GM12878 (cell line): ENCODE measurements at regions not wholly inside any gene's neighbourhood (a gene's known extent, or its start where the extent isn't known, plus 50 kb on each side); places are given as distances from the start of the nearest gene placed in this dataset.

Experiments used
- ATAC-seq: fragments of 200-7000 bp; cut with Tn5 transposase; 3 replicates; pipeline ENCODE4 v1.9.1; 2020; ENCODE audit warnings: mild to moderate bottlenecking, moderate library complexity
- BruUV-seq: library from RNA; stranded (reverse); fragments of 400-500 nt; replicated peaks from 2 replicates; lab custom pipeline; 2021; lab: Mats Ljungman, UMichigan
- CTCF ChIA-PET: fragments of 300-600 bp; sonication (Branson Sonifier 250); formaldehyde crosslinking; extraction: SDS; loops from one replicate; lab custom pipeline; 2021; ENCODE audit warnings: inconsistent platforms; lab: Yijun Ruan, JAX
- POLR2A ChIA-PET: fragments of 350-600 bp; formaldehyde crosslinking; extraction: SDS; loops from one replicate; lab custom pipeline; 2021; ENCODE audit warnings: inconsistent platforms; lab: Charles Lee
- RAD21 ChIA-PET: fragments of 300-600 bp; sonication (Branson Sonifier 250); formaldehyde crosslinking; loops from one replicate; lab custom pipeline; 2023; ENCODE audit warnings: antibody characterized with exemption; ENCODE audit not compliant: unreplicated experiment; lab: Charles Lee
- SMC1A ChIA-PET: fragments of 300-600 bp; sonication (Branson Sonifier 250); formaldehyde crosslinking; loops from one replicate; lab custom pipeline; 2023; ENCODE audit not compliant: unreplicated experiment, uncharacterized antibody; lab: Charles Lee
- DNase-seq: peaks from one replicate; pipeline ENCODE4 v3.0.0-alpha.2; 2011; ENCODE audit warnings: low read depth, low spot score
- FAIRE-seq: peaks from 3 replicates; lab custom pipeline; 2011; peaks lifted over from hg19 to GRCh38; lab: Jason Lieb, UNC
- H2AFZ ChIP-seq: 2 replicates; pipeline ENCODE4 v1.6.0; 2011; ENCODE audit warnings: low read depth, low read length, control low read depth; ENCODE audit not compliant: control insufficient read depth
- H3K27ac ChIP-seq: 2 replicates; pipeline ENCODE4 v1.5.1; 2011; ENCODE audit warnings: control low read depth; ENCODE audit not compliant: control insufficient read depth, insufficient read depth
- H3K27me3 ChIP-seq, 2 experiments: replicated peaks in 1 of 2; 2 replicates each; pipeline versions ENCODE4 v1.6.0 to v1.6.1; 2011; ENCODE audit warnings: low read length in 1 of 2; ENCODE audit not compliant: control insufficient read depth in 2 of 2, insufficient read depth in 2 of 2
- H3K36me3 ChIP-seq, 2 experiments: 2 replicates each; pipeline ENCODE4 v1.5.1; 2011; ENCODE audit warnings: low read length in 1 of 2; ENCODE audit not compliant: control insufficient read depth in 2 of 2, insufficient read depth in 2 of 2
- H3K4me1 ChIP-seq: 2 replicates; pipeline ENCODE4 v1.6.1; 2011; ENCODE audit warnings: mild to moderate bottlenecking, low read length, moderate library complexity, mixed read lengths; ENCODE audit not compliant: control insufficient read depth, insufficient read depth
- H3K4me2 ChIP-seq: 2 replicates; pipeline ENCODE4 v1.6.0; 2011; ENCODE audit warnings: control low read depth; ENCODE audit not compliant: control insufficient read depth, insufficient read depth
- H3K4me3 ChIP-seq: fragments of 200-600 bp; sonication (generic); 2 replicates; pipeline ENCODE4 v1.5.1; 2016
- H3K79me2 ChIP-seq: 2 replicates; pipeline ENCODE4 v1.6.0; 2011; ENCODE audit warnings: low read length; ENCODE audit not compliant: control insufficient read depth, insufficient read depth
- H3K9ac ChIP-seq: 2 replicates; pipeline ENCODE4 v1.8.0; 2011; ENCODE audit warnings: low read length, control low read depth, mixed read lengths; ENCODE audit not compliant: control insufficient read depth, insufficient read depth
- H3K9me3 ChIP-seq: replicated peaks from 3 replicates; pipeline ENCODE4 v1.5.1; 2011; ENCODE audit warnings: mild to moderate bottlenecking, low read length; ENCODE audit not compliant: control insufficient read depth, insufficient read depth
- H4K20me1 ChIP-seq: 2 replicates; pipeline ENCODE4 v1.6.0; 2011; ENCODE audit not compliant: control insufficient read depth, insufficient read depth
- CHD1 ChIP-seq: IDR thresholded peaks from 2 replicates; pipeline ENCODE4 v1.6.1; 2012; ENCODE audit warnings: low read depth, low read length, improper control_type of control experiment
- CREM ChIP-seq: IDR thresholded peaks from 2 replicates; pipeline ENCODE4 v1.6.1; 2014; ENCODE audit warnings: antibody characterized with exemption, low read depth
- FOXK2 ChIP-seq: fragments of 450-650 bp; IDR thresholded peaks from 2 replicates; pipeline ENCODE4 v1.6.1; 2017; ENCODE audit warnings: mild to moderate bottlenecking, moderate library complexity
- NFIC ChIP-seq: IDR thresholded peaks from 2 replicates; pipeline ENCODE4 v1.6.1; 2012; ENCODE audit warnings: low read depth, mild to moderate bottlenecking, inconsistent platforms, low read length, moderate library complexity
- NRF1 ChIP-seq: conservative IDR thresholded peaks from 2 replicates; pipeline ENCODE4 v1.6.1; 2011; ENCODE audit warnings: mild to moderate bottlenecking, low read depth, low read length, improper control_type of control experiment
- SMARCA5 ChIP-seq: fragments of 450-650 bp; IDR thresholded peaks from 2 replicates; pipeline ENCODE4 v1.6.1; 2017; ENCODE audit warnings: mild to moderate bottlenecking
- SMC3 ChIP-seq: IDR thresholded peaks from 2 replicates; pipeline ENCODE4 v1.6.1; 2011; ENCODE audit warnings: low read length, improper control_type of control experiment, borderline replicate concordance
- SP1 ChIP-seq: IDR thresholded peaks from one replicate; pipeline ENCODE4 v1.6.1; 2011; ENCODE audit warnings: low read depth, low read length
- SREBF1 ChIP-seq: IDR thresholded peaks from 2 replicates; pipeline ENCODE4 v1.6.1; 2012; ENCODE audit warnings: mild to moderate bottlenecking, low read length
- SUPT20H ChIP-seq: IDR thresholded peaks from 2 replicates; pipeline ENCODE4 v1.6.1; 2011; ENCODE audit warnings: low read depth, mild to moderate bottlenecking, low read length, moderate library complexity, borderline replicate concordance; ENCODE audit not compliant: control insufficient read depth
- TBL1XR1 ChIP-seq: IDR thresholded peaks from 2 replicates; pipeline ENCODE4 v1.6.1; 2012; ENCODE audit warnings: low read depth, low read length, improper control_type of control experiment
- ZBTB11 ChIP-seq: fragments of 450-650 bp; formaldehyde crosslinking; IDR thresholded peaks from 2 replicates; pipeline ENCODE4 v1.5.0; 2022; ENCODE audit warnings: mild to moderate bottlenecking, missing genetic modification characterization
- ZBTB4 ChIP-seq: fragments of 450-650 bp; formaldehyde crosslinking; IDR thresholded peaks from 2 replicates; pipeline ENCODE4 v1.4.0; 2022; ENCODE audit warnings: mild to moderate bottlenecking, moderate library complexity
- ZNF687 ChIP-seq: fragments of 450-650 bp; IDR thresholded peaks from 2 replicates; pipeline ENCODE4 v1.6.1; 2017; ENCODE audit warnings: mild to moderate bottlenecking, moderate library complexity
- WGBS: methylation state at CpG from one replicate; pipeline ENCODE4 v1.1.6; 2016; ENCODE audit warnings: low lambda C conversion rate; ENCODE audit not compliant: insufficient replicate concordance, insufficient coverage; ENCODE audit errors: missing lambda C conversion rate; 5-methylcytosine and 5-hydroxymethylcytosine counted together
- in situ Hi-C: fragments of 300-500 bp; cut with MboI; formaldehyde crosslinking; loops from 9 replicates; pipeline ENCODE4 v1.14.3; 2018; ENCODE audit warnings: mixed read lengths
- intact Hi-C: fragments of 100-400 bp; cut with micrococcal nuclease; formaldehyde crosslinking; loops from one replicate; pipeline ENCODE4 v1.14.2; 2022; ENCODE audit not compliant: unreplicated experiment

DNA sequence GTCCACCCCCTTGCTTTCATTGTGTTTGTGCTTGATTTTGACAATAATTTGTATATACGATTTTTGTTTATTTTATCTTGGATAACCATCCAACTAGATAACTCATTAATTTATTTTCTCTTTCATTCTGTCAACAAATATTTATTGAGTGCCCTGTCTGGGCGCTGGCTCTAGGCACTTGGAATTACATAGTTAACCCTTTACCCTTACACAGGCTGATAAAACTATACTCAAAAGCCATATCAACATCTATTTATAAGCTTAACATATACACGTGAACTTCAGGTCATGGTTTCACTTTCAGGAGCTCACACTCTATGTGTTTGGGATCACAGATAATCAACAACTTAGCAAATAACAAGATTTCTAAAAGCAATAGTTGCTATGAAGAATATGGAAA lies 226.3 kb upstream of the PPARGC1A start (continued):
- TF ChIP-seq ZBTB11, result no peak

- DNase-seq (no peak), ATAC-seq (no peak), FAIRE-seq (no peak)
- no TSS peak for BruUV-seq
- no peaks in the 10 kb centered on the region for H3K27me3 ChIP-seq
- H2AFZ ChIP-seq, result no peak overlapping the region
- intact Hi-C loops (no loop called here), in situ Hi-C loops (no loop called here)
- H3K36me3 ChIP-seq, result no peaks in the 10 kb centered on the region
- RAD21 ChIA-PET, result no interaction called here
- no peak overlapping the region for H3K9ac ChIP-seq
- H3K9me3 ChIP-seq, result no peaks in the 10 kb centered on the region
- CTCF ChIA-PET, result no interaction called here
- SMC1A ChIA-PET, result no interaction called here
- H3K4me1 ChIP-seq, result no peaks in the 10 kb centered on the region
- no peak overlapping the region for H3K4me2 ChIP-seq
- 35% methylated on average over 8 of the region's 8 CpGs for WGBS
- H3K79me2 ChIP-seq, result no peaks in the 10 kb centered on the region
- H3K4me3 ChIP-seq, result no peak overlapping the region
- H3K27ac ChIP-seq, result no peak overlapping the region
- POLR2A ChIA-PET, result no interaction called here
- no peaks in the 10 kb centered on the region for H4K20me1 ChIP-seq
- no peak for TF ChIP-seq SMC3
- no peak for TF ChIP-seq SREBF1
- TF ChIP-seq ZBTB4, result no peak
- no peak for TF ChIP-seq SMARCA5
- no peak for TF ChIP-seq SP1
- no peak for TF ChIP-seq SUPT20H
- no peak for TF ChIP-seq CHD1
- TF ChIP-seq TBL1XR1, result no peak
- no peak for TF ChIP-seq CREM
- no peak for TF ChIP-seq NFIC
- TF ChIP-seq FOXK2, result no peak
- TF ChIP-seq NRF1, result no peak
- TF ChIP-seq ZNF687, result no peak
These were observed 225.2 kb upstream of the PPARGC1A start for GRCh38 chr4:24114919-24115500.
